Eye (tissue), 1 donor: ENCODE measurements at regions not wholly inside any gene's neighbourhood (a gene's known extent, or its start where the extent isn't known, plus 50 kb on each side); places are given as distances from the start of the nearest gene placed in this dataset.
"Not testable (repeated sequence)": the region's sequence is repeated elsewhere in the genome, so short reads cannot be mapped to it uniquely, and the experiment has no call there.

Experiments
- DNase-seq: peaks from one replicate; pipeline ENCODE4 v3.0.0-alpha.2; 2015

- peak; percentile 62 for DNase-seq
These were observed 423.2 kb upstream of the CRIM1 start for GRCh38 chr2:35932276-35932963.

- peak; percentile 11 for DNase-seq
These were observed 424.0 kb upstream of the CRIM1 start for GRCh38 chr2:35931626-35932025.

DNA sequence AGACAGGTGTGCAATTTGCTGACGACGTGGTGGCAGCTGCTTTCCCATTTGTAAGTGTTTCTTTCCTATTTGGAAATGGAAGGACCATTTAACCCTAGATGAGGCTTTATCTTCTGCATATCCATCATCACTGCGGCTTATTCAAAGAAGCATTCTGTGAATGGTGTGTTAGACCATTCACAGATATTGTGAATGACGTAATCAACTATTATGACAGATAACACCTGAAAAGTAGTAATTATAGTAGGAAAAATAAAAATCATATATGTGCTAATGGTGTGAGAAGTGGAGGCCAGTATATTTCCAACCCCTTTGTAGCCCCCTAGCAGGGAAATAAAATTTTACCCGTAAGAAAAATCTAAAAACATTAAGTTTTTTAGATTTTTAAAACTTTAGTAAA, 424.5 kb upstream of the CRIM1 start:
- no peak for DNase-seq

- DNase-seq, result no peak
These were observed 426.0 kb upstream of the CRIM1 start for GRCh38 chr2:35929551-35929950.

DNA sequence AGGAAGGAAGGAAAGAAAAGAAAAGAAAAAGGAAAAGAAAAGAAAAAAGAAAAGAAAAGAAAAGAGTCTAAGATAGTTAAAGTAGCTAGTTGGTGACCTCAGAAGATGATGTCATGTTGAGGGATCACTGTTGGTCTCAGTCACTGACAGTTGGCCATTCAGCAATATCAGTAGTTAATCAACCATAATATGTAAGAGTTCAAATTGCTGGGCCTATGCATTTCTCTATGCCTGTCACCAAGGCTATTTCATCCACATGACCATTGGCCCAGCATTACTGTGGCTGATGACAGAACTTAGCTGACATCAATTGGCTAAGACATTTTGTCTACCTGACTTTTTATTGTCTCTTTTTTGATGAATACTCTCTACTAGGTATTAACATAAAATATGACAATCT, 435.5 kb upstream of the CRIM1 start:
- no peak for DNase-seq

DNA sequence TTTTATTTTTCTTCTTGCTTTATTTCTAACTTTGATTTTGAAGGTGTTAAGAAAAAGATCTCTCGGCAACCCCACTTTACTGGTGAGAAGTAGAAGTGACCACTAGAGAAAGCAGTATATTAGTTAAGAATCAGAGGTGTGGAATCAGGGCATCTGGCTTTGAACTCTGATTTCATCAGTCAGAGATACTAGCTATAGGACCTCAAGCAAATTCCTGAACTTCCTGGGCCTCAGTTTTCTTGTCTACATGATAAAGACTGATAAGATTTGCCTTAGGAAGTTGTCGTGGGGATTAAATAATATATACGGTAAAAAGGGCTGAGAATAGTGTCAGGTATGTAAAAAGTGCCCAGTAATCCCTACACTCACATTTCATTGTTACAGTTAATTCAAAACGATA, 440.3 kb upstream of the CRIM1 start:
- no peak for DNase-seq

DNA sequence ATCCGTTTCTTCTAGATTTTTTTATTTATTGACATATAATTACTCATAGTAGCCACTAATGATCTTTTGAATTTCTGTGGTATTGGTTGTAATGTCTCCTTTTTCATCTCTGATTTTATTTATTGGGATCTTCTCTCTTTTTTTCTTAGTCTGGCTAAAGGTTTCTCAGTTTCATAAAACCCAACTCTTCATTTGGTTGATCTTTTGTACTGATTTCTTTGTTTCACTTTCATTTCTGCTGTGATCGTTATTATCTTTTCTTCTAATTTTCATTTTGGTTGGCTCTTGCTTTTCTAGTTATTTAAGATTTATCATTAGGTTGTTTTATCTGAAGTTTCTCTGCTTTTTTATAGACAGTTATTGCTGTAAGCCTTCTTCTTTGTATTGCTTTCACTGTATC, 463.6 kb upstream of the CRIM1 start:
- DNase-seq, result no peak

DNA sequence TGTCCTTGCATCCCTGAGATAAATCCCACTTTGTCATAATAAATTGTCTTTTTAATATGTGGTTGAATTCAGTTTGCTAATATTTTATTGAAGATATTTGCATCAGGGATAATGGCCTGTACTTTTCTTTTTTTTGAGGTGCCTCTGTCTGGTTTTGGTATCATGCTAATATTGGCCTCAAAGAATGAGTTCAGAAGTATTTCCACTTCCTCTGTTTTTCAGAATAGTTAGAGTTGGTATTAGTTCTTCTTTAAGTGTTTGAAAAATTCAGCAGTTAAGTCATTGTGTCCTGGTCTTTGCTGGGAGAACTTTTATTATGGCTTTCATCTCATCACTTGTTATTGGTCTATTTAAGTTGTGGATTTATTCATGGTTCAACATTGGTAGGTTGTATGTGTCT, 464.1 kb upstream of the CRIM1 start:
- DNase-seq, result no peak

DNA sequence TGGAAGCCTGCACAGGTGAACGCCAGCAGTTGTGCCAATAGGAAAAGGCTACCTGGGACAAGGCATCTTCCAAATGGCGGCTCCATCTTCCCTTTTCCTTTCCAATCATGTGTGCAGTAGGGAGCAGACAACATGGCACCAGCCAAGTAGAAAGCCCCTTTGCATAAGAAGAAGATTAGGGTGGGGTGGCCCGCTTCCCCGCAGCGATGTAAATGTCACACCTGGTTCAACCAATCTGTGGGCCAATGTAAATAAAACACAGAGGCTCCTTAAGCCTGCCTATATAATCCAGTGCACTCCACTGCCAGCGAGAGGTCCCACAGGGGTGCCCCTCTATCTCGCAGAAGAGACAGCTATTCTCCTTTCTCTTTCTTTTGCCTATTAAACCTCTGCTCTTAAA, 468.4 kb upstream of the CRIM1 start:
- no peak for DNase-seq

DNA sequence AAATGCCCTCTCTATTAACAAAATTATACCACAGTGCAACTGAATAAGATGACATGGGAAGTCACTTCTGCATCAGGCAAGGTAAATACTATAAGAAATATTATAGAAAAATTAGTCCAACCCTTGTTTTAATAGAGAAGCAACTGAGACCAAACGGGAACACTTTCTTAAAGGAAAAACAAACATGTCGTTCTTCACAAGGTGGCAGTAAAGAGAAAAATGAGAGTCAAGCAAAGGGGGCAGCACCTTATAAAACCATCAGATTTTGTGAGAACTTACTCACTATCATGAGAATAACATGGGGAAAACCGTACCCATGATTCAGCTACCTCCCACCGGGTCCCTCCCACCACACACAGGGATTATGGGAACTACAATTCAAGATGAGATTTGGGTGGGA, 481.7 kb upstream of the CRIM1 start:
- DNase-seq, result no peak

DNA sequence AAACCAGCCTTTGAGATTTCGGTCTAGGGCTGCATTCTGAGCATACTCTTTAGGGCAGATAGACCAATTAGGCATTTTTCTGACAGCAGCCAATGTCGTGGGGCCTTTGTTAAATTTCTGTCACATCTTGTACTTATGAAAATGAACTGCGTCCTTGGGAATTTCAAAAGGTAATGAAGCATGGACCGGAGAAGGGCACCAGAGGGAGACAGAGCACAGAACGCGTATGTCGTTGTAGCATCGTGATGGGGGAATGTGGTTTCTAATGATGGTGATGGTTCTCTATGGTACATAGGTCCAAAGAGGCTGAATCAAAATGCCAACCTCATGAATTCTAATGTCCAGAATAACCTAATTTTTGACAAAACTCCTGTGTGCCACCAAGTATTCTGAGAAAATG, 483.9 kb upstream of the CRIM1 start:
- DNase-seq, result peak; percentile 25

DNA sequence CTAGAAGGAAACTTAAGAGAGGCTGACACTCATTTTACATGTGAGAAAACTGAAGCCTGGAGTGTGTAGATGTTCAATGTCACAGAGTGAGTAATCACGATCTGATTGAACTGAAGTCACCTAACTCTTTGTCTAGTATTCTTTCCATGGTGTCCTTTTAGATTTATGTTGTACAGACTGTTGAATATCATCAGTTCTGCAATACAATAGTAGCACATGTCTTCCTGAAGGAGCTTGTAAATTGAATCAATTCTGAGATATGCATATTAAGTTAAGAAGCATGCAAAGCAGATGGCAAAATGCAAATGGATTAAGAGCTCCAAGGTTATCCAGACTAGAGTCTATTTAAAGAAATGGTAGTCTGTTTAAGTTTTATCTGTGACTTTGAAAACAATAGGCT, 484.9 kb upstream of the CRIM1 start:
- no peak for DNase-seq

DNA sequence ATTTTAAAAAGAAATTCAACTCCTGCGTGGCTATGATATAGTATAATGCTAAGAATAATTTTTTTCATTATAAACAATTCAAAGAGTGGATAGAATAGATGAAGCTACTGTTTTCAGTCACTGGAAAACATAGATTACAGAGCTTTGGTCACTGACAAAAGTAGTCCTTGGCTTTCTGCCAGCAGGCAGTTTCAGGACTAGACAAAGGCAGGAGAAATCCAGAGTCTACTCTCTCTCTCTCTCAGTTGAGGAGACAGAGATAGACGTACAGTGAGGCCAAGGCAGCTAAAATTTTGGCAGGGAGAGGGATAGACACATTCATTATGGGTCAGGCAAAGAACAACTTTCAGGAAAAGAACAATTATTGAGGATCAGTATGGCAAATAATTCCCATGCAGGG, 491.4 kb upstream of the CRIM1 start:
- peak; percentile 40 for DNase-seq

- DNase-seq, result no peak
These were observed 497.4 kb upstream of the CRIM1 start for GRCh38 chr2:35858216-35858615.

GRCh38 chr2:35857498-35857897, 498.1 kb upstream of the CRIM1 start:
- DNase-seq, result peak; percentile 39

GRCh38 chr2:35831385-35831784, 524.2 kb upstream of the CRIM1 start:
- DNase-seq, result no peak

GRCh38 chr2:35830833-35831232, 524.7 kb upstream of the CRIM1 start:
- no peak for DNase-seq

DNA sequence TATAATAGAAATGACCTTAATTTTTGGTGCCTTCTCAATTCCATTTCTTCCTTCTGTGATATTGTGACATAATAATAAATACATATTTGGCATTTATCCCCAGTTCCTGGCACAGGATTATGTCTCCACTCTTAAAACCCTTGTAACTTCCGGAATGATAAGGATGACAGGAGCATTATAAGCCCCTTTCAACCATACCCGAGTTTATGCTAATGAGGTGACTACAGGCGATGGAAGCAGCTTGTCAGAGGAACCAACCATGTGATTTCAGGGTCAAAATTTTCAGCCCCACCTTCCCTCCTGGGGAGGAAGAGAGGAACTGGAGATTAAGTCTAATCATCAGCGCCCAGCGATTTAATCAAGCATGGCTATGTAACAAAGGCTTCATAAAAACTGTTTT, 528.5 kb upstream of the CRIM1 start:
- no peak for DNase-seq

- DNase-seq, result no peak
These were observed 532.9 kb upstream of the CRIM1 start for GRCh38 chr2:35822716-35823115.

DNA sequence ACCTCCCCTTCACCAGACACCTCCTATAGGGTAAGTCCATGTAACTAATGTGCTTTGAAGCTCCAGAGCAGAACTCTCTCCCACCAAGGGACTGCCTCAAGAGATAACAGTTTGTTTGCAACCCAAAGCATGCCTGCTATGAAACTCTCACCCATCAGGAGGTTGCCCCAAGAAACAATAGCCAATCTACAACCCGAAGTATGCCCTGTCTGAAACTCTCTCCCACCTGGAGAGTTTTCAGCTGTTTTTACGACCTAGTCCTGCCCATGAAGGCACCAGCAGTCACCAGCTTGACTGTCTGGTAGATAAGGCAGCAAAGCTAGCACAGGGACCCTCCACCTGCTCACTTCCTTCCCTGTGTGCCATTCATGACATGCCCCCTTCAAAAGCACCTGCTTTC, 533.9 kb upstream of the CRIM1 start:
- DNase-seq, result no peak

GRCh38 chr2:35820391-35820790, 535.2 kb upstream of the CRIM1 start:
- no peak for DNase-seq

DNA sequence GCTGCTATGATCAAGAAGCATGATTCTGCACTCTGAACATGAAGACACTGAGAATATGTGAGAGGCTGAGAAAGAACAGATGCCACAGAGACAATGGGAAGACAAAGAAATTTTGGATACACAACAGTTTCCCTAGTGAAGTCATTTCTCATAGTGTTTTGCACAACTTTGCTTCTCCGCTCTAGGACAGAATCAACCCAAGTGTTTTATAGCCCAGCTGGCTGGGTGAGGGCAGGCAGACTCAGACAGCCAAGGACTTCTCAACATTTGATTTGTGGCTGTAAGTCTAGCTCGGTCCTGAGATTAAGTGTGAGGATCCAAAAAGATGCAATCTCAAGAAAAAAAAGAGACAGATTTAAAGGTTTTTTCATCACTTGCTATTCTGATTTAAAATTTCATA, 536.5 kb upstream of the CRIM1 start:
- DNase-seq, result no peak

DNA sequence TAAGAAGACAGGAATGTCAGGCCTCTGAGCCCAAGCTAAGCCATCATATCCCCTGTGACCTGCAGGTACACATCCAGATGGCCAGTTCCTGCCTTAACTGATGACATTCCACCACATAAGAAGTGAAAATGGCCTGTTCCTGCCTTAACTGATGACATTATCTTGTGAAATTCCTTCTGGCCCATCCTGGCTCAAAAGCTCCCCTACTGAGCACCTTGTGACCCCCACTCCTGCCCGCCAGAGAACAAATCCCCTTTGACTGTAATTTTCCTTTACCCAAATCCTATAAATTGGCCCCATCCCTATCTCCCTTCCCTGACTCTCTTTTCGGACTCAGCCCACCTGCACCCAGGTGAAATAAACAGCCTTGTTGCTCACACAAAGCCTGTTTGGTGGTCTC, 537.2 kb upstream of the CRIM1 start:
- not testable (repeated sequence) for DNase-seq

DNA sequence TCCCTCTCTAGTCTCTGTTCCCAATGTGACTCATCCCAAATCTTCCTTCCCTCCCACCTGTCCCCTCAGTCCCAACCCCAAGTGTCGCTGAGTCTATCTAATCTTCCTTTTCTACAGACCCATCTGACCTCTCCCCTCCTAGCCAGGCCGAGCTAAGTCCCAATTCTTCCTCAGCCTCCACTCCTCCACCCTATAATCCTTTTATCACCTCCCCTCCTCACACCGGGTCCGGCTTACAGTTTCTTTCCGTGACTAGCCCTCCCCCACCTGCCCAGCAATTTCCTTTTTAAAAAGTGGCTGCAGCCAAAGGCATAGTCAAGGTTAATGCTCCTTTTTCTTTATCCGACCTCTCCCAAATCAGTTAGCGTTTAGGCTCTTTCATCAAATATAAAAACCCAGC, 541.0 kb upstream of the CRIM1 start:
- not testable (repeated sequence) for DNase-seq

DNA sequence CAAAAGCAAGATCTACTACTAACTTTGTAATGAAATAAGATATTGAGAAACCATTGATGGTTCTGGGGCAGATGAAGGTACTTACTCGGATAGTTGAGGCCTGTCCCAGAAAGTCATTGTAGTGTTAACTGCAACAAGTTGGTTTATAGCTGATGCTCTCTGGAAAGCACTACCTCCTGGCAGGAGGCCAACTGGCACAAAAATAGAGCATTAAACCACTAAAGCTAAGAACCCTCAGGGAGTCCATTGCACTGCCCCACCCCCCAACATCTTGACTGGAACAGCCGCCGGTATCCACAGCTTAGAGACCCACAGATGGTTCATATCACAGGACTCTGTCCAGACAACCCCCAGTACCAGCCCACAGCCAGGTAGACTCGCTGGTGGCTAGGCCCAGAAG, 552.5 kb upstream of the CRIM1 start:
- no peak for DNase-seq
